OCI-LY1 (cell line): ENCODE measurements at regions not wholly inside any gene's neighbourhood (a gene's known extent, or its start where the extent isn't known, plus 50 kb on each side); places are given as distances from the start of the nearest gene placed in this dataset.
"Not testable (repeated sequence)": the region's sequence is repeated elsewhere in the genome, so short reads cannot be mapped to it uniquely, and the experiment has no call there.

Experiments used
- H2AFZ ChIP-seq: fragments of 200-600 bp; sonication (generic), shearing (Covaris generic); 2 replicates; pipeline ENCODE4 v1.6.0; 2014; ENCODE audit warnings: antibody characterized with exemption, mild to moderate bottlenecking, low read length
- H3F3A ChIP-seq: fragments of 200-600 bp; sonication (generic), shearing (Covaris generic); 2 replicates; pipeline ENCODE4 v1.6.0; 2014; ENCODE audit warnings: mild to moderate bottlenecking, antibody characterized with exemption, low read length, moderate library complexity; ENCODE audit not compliant: insufficient read depth
- H3K27ac ChIP-seq: fragments of 200-600 bp; sonication (generic); 2 replicates; pipeline ENCODE4 v1.5.1; 2014; ENCODE audit warnings: low read length, mixed run types, mild to moderate bottlenecking, low read depth; ENCODE audit not compliant: poor library complexity, severe bottlenecking
- H3K27me3 ChIP-seq: fragments of 200-600 bp; sonication (generic); 2 replicates; pipeline ENCODE4 v1.6.0; 2014; ENCODE audit warnings: antibody characterized with exemption, mild to moderate bottlenecking, low read length, moderate library complexity; ENCODE audit not compliant: insufficient read depth
- H3K36me3 ChIP-seq: fragments of 200-600 bp; sonication (generic); 2 replicates; pipeline ENCODE4 v1.6.1; 2014; ENCODE audit warnings: mild to moderate bottlenecking, antibody characterized with exemption, low read length, moderate library complexity, mixed read lengths; ENCODE audit not compliant: insufficient read depth
- H3K4me1 ChIP-seq: fragments of 200-600 bp; sonication (generic); 2 replicates; pipeline ENCODE4 v1.5.1; 2014; ENCODE audit warnings: mild to moderate bottlenecking, low read length, moderate library complexity; ENCODE audit not compliant: insufficient read depth, severe bottlenecking
- H3K4me2 ChIP-seq: fragments of 200-600 bp; sonication (generic), shearing (Covaris generic); 2 replicates; pipeline ENCODE4 v1.6.1; 2014; ENCODE audit warnings: low read length
- H3K4me3 ChIP-seq: fragments of 200-600 bp; sonication (generic); 2 replicates; pipeline ENCODE4 v1.5.1; 2014; ENCODE audit warnings: low read length, low read depth, mild to moderate bottlenecking, mixed read lengths; ENCODE audit not compliant: poor library complexity, severe bottlenecking
- H3K79me2 ChIP-seq: fragments of 200-600 bp; shearing (Covaris generic); 2 replicates; pipeline ENCODE4 v1.6.1; 2016; ENCODE audit warnings: mixed run types, low read length, mixed read lengths; ENCODE audit not compliant: insufficient read depth
- H3K9ac ChIP-seq: fragments of 200-600 bp; sonication (generic), shearing (Covaris generic); 2 replicates; pipeline ENCODE4 v1.6.1; 2014; ENCODE audit warnings: mild to moderate bottlenecking, low read length, mixed read lengths
- H3K9me2 ChIP-seq: fragments of 200-600 bp; sonication (generic), shearing (Covaris generic); 2 replicates; pipeline ENCODE4 v1.6.1; 2014; ENCODE audit warnings: low read depth, mild to moderate bottlenecking, low read length, mixed read lengths
- H3K9me3 ChIP-seq: fragments of 200-600 bp; shearing (Covaris generic); 2 replicates; pipeline ENCODE4 v1.6.1; 2014; ENCODE audit warnings: low read length, mixed read lengths
- H4K20me1 ChIP-seq: fragments of 200-600 bp; sonication (generic), shearing (Covaris generic); 2 replicates; pipeline ENCODE4 v1.6.0; 2016; ENCODE audit warnings: mild to moderate bottlenecking, low read length; ENCODE audit not compliant: insufficient read depth
- EZH2 ChIP-seq: fragments of 200-600 bp; sonication (generic), shearing (Covaris generic); IDR thresholded peaks from 2 replicates; pipeline ENCODE4 v1.8.0; 2017; ENCODE audit warnings: borderline replicate concordance, mixed run types, mild to moderate bottlenecking, antibody characterized with exemption, low read length, moderate library complexity, mixed read lengths
- TF ChIP-seq, protein P1 (sequence below): fragments of 200-600 bp; sonication (generic), shearing (Covaris generic); IDR thresholded peaks from 2 replicates; pipeline ENCODE4 v1.5.1; 2017; ENCODE audit warnings: mild to moderate bottlenecking, antibody characterized with exemption, low read length, moderate library complexity, mixed read lengths

DNA sequence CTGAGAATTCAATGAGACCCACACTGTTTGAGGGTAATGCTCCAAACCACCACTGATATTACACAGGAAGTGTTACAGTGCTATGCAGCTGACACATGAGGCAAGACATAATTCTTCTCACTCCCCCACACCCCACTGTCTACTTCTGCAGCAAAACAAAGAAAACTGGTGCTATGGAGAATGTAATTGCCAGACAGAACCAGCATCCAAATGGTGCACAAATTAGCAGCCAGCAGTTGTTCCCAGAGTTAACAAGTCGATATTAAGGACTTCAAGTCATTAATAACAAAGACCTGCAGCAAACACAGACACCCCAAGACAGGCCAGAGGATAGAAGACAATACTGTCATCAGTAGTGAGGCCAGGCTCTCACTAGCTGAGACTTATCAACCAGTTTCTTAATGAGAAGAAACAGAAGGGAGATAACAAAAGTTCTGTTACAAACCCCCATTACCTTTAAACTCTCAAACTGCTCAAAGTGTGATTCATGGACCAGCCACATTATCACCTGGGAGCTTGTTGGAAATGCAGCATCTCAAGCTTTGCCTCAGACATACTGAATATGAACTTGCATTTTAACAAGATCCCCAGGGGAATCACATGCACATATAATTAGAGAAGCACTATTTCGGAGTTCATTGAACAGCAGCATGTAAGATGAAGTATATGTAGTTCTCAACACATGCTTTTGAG, 58.7 kb upstream of the FNDC3B start:
- H3K9me2 ChIP-seq: no peaks in the 10 kb centered on the region
- no peak overlapping the region for H3K9ac ChIP-seq
- H3K4me2 ChIP-seq: no peak overlapping the region
- H3K27me3 ChIP-seq: no peaks in the 10 kb centered on the region
- no peaks in the 10 kb centered on the region for H3K9me3 ChIP-seq
- no peak overlapping the region for H3K27ac ChIP-seq
- H3K79me2 ChIP-seq: no peaks in the 10 kb centered on the region
- no peaks in the 10 kb centered on the region for H3F3A ChIP-seq
- H3K4me1 ChIP-seq: no peaks in the 10 kb centered on the region
- no peak overlapping the region for H2AFZ ChIP-seq
- H3K36me3 ChIP-seq: no peaks in the 10 kb centered on the region
- TF ChIP-seq, protein P1, sequence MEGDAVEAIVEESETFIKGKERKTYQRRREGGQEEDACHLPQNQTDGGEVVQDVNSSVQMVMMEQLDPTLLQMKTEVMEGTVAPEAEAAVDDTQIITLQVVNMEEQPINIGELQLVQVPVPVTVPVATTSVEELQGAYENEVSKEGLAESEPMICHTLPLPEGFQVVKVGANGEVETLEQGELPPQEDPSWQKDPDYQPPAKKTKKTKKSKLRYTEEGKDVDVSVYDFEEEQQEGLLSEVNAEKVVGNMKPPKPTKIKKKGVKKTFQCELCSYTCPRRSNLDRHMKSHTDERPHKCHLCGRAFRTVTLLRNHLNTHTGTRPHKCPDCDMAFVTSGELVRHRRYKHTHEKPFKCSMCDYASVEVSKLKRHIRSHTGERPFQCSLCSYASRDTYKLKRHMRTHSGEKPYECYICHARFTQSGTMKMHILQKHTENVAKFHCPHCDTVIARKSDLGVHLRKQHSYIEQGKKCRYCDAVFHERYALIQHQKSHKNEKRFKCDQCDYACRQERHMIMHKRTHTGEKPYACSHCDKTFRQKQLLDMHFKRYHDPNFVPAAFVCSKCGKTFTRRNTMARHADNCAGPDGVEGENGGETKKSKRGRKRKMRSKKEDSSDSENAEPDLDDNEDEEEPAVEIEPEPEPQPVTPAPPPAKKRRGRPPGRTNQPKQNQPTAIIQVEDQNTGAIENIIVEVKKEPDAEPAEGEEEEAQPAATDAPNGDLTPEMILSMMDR: no peak
- TF ChIP-seq EZH2: no peak
- no peak overlapping the region for H3K4me3 ChIP-seq
- H4K20me1 ChIP-seq: no peaks in the 10 kb centered on the region

GRCh38 chr3:171981271-171981605, 58.1 kb upstream of the FNDC3B start:
- Histone ChIP-seq H3K9me2 (no peaks in the 10 kb centered on the region), H3K36me3 (no peaks in the 10 kb centered on the region), H2AFZ (no peak overlapping the region), H3F3A (no peaks in the 10 kb centered on the region), H3K4me1 (no peaks in the 10 kb centered on the region), H3K9me3 (no peaks in the 10 kb centered on the region), H3K27ac (no peak overlapping the region), H3K27me3 (no peaks in the 10 kb centered on the region), H3K79me2 (no peaks in the 10 kb centered on the region), H3K4me3 (no peak overlapping the region), H3K9ac (no peak overlapping the region), H4K20me1 (no peaks in the 10 kb centered on the region), H3K4me2 (no peak overlapping the region)
- TF ChIP-seq, protein P1: no peak
- no peak for TF ChIP-seq EZH2

GRCh38 chr3:171982828-171983227, 56.5 kb upstream of the FNDC3B start:
- Histone ChIP-seq H3K27ac (no peak overlapping the region), H3F3A (no peaks in the 10 kb centered on the region), H3K4me1 (no peaks in the 10 kb centered on the region), H3K4me2 (no peak overlapping the region), H2AFZ (no peak overlapping the region), H3K9ac (no peak overlapping the region), H3K36me3 (no peaks in the 10 kb centered on the region), H3K9me2 (no peaks in the 10 kb centered on the region), H3K79me2 (no peaks in the 10 kb centered on the region), H3K4me3 (no peak overlapping the region), H4K20me1 (no peaks in the 10 kb centered on the region), H3K27me3 (no peaks in the 10 kb centered on the region), H3K9me3 (no peaks in the 10 kb centered on the region)
- no peak for TF ChIP-seq EZH2
- TF ChIP-seq, protein P1: no peak

DNA sequence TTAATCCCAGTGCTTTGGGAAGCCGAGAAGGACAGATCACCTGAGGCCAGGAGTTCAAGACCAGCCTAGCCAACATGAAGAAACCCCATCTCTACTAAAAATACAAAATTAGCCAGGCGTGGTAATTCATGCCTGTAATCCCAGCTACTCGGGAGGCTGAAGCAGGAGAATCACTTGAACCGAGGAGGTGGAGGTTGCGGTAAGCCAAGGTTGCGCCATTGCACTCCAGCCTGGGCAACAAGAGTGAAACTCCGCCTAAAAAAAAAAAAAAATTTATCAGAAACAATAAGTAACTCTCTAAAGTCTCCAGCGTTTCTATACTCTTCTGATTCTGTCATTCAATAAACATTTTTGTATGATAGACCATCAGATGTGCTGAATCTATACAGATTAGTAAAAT, 55.7 kb upstream of the FNDC3B start:
- not testable (repeated sequence) for H4K20me1 ChIP-seq, H3K9ac ChIP-seq, H2AFZ ChIP-seq, H3K79me2 ChIP-seq, H3K4me3 ChIP-seq, H3K4me1 ChIP-seq, H3F3A ChIP-seq, H3K9me3 ChIP-seq, H3K36me3 ChIP-seq, H3K27me3 ChIP-seq, H3K27ac ChIP-seq, H3K9me2 ChIP-seq, H3K4me2 ChIP-seq
